Coronary artery (tissue), 2 donors: ENCODE measurements at regions not wholly inside any gene's neighbourhood (a gene's known extent, or its start where the extent isn't known, plus 50 kb on each side); places are given as distances from the start of the nearest gene placed in this dataset.

Experiments used
- DNase-seq: peaks from one replicate; pipeline ENCODE4 v3.0.0-alpha.2; 2017; ENCODE audit warnings: low spot score
- H3K27ac ChIP-seq, 2 donors: fragments of 200-600 bp; sonication (generic); one replicate each; pipeline ENCODE4 v1.5.1; 2016 to 2019
- H3K4me3 ChIP-seq: fragments of 200-600 bp; sonication (generic); 2 replicates; pipeline ENCODE4 v1.5.1; 2016; ENCODE audit warnings: mild to moderate bottlenecking, moderate library complexity
- TF ChIP-seq, protein P1 (sequence below): fragments of 200-600 bp; sonication (generic); IDR thresholded peaks from one replicate; pipeline ENCODE4 v1.5.1; 2019; ENCODE audit warnings: antibody characterized with exemption

DNA sequence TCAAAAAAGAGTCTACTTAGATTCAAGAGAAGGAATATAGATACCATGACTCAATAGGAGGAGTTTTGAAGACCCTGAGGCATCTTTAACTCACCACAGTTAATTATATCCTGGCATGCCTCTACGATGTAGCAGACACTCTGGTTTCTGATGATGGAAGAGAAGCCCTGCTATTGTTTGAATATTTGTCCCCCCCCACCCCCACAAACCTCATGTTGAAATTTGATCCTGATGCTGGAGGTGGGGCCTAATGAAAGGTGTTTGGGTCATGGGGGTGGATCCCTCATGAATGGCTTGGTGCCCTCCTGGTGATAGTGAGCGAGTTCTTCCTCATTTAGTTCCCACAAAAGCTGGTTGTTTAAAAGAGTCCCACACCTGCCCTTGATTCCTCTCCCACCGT lies 147.9 kb upstream of the TBCA start:
- TF ChIP-seq, protein P1, sequence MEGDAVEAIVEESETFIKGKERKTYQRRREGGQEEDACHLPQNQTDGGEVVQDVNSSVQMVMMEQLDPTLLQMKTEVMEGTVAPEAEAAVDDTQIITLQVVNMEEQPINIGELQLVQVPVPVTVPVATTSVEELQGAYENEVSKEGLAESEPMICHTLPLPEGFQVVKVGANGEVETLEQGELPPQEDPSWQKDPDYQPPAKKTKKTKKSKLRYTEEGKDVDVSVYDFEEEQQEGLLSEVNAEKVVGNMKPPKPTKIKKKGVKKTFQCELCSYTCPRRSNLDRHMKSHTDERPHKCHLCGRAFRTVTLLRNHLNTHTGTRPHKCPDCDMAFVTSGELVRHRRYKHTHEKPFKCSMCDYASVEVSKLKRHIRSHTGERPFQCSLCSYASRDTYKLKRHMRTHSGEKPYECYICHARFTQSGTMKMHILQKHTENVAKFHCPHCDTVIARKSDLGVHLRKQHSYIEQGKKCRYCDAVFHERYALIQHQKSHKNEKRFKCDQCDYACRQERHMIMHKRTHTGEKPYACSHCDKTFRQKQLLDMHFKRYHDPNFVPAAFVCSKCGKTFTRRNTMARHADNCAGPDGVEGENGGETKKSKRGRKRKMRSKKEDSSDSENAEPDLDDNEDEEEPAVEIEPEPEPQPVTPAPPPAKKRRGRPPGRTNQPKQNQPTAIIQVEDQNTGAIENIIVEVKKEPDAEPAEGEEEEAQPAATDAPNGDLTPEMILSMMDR: no peak
- no peak overlapping the region for H3K4me3 ChIP-seq
- H3K27ac ChIP-seq: no peak overlapping the region
- no peak for DNase-seq

DNA sequence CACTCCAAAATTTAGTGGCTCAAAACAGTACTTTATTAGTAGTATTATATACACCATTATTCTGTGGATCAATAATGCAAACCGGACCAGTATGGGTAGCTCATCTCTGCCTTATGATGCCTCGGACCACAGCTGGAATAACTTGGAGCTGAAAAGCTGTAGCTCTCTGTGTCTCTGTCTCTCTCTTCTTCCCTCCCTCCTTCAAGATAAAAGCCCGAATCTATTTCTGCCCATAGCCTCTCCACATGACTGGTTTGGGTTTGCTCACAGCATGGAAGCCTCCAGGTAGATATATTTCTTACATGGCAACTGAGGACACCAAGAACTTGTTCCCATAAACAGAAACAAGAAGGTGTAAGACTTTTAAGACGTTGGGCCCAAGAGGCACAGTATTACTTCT lies 147.5 kb upstream of the TBCA start:
- Histone ChIP-seq H3K4me3 (no peak overlapping the region), H3K27ac (no peak overlapping the region)
- TF ChIP-seq, protein P1: no peak
- DNase-seq: no peak

DNA sequence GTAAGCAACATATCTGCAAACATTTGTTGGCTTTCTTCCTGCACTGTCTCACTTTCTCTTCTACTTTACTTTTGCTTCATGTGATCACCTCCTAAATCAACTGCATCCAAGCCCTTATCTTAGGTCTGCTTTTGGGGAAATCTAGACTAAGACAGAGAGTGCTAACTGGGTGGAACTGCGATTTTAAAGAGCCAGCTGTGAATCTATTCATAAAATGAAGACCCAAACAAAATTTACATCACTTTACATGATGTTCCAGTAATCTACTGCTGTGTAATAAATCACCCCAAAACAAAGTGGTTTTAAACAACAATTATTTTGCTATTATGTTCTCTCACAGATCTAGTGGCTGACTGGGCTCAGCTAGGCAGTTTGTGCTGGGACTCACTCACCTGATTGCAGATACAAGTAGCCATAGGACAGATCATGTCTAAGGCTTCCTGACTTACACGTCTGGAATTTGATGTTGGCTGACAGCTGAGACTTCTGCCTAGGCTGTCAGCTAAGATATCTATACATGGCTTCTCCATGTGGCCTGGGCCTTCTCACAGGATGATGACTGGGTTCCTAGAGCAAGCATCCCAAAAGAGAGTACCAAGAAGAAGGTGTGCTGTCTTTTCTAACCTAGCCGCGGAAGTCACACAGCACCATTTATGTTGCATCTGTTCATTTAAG lies 145.1 kb upstream of the TBCA start:
- TF ChIP-seq, protein P1: no peak
- H3K27ac ChIP-seq: no peak overlapping the region
- no peak overlapping the region for H3K4me3 ChIP-seq
- DNase-seq: no peak

DNA sequence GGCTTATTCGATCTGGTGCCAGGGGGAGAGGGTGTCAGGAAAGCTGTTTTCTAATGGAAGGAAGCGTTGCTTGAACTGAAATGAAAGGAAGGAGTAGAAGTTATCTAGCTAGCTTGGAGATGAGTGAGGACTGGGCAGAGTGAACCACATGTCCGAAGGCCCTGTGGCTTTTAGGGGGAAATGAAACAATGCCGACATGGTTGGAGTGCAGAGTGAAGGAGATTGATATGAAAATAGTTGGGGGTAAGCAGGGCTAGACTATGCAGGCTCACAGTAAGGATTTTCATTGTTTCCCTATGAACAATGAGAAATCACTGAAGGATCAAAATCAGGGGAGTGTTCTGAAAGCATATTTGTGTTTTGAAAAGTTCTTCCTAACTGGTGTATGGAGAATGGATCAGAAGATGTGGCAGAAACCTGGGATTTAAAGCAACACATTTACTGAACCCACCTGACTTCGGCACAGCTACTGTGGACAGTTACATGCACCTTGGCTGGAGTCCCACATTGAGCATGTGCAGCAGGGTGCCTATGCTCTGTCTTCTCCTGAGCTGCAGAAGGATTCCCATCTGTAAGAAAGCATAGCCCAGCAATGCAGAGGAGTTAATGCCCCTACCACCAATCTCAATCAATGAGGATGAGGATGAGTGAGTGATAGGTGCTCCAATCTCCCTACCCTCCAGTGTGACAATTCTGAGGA lies 144.4 kb upstream of the TBCA start:
- no peak for DNase-seq
- TF ChIP-seq, protein P1: no peak
- no peak overlapping the region for H3K27ac ChIP-seq
- H3K4me3 ChIP-seq: no peak overlapping the region

DNA sequence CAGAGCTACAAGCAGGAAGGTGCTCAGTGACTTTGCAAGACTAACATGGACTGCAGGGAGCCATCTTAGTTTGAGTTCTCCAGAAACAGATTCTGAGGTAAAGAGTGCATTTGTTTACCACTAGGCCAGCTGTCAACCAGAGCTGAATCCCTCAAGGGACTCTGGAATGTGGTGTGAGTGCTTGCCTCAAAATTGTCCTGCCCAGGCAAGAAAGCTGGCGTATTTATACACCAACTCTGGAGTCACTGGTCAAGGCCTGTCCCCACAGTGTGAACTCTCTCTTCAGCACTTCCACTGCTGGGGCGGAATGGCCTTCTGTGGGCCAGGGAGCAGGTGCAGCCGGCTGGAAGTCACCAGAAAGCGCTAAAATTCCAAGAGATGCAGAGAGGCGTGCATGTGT lies 139.2 kb upstream of the TBCA start:
- Histone ChIP-seq H3K4me3 (no peak overlapping the region), H3K27ac (no peak overlapping the region)
- no peak for DNase-seq
- TF ChIP-seq, protein P1: no peak

DNA sequence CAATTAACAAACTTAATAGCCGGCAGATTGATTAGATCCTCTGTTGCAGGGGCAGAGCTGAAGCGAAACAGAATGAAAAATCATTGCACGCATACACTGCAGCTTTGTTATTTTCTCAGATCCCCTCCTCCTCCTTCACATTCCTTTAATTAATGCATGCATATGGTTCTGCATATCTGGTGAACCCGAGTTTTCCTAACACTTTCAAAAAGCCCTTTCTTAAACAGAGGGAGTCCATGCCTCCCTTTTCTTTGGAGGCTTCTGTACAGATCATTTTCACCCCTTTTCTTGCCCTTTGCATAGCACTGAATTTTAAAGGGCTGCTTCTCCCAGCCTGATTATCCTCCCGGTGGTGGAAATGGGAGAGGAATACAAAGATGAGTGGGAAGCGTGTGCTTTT lies 136.6 kb upstream of the TBCA start:
- DNase-seq: no peak
- H3K27ac ChIP-seq: no peak overlapping the region
- TF ChIP-seq, protein P1: no peak
- no peak overlapping the region for H3K4me3 ChIP-seq
